HG03558 (cell line): ENCODE measurements at regions not wholly inside any gene's neighbourhood (a gene's known extent, or its start where the extent isn't known, plus 50 kb on each side); places are given as distances from the start of the nearest gene placed in this dataset.
"Not testable (repeated sequence)": the region's sequence is repeated elsewhere in the genome, so short reads cannot be mapped to it uniquely, and the experiment has no call there.

Experiments
- ATAC-seq: cut with Tn5 transposase; IDR thresholded peaks from one replicate; pipeline ENCODE4 v1.9.1; 2021; ENCODE audit warnings: moderate number of reproducible peaks; ENCODE audit not compliant: unreplicated experiment; ENCODE audit errors: extremely low read depth

- no peak for ATAC-seq
Observed at GRCh38 chr1:38585971-38586370, 273.6 kb downstream of the RRAGC start.

- ATAC-seq, result no peak
Observed at GRCh38 chr1:38585460-38585859, 274.1 kb downstream of the RRAGC start.

- no peak for ATAC-seq
Observed at GRCh38 chr1:38584448-38585355, 274.9 kb downstream of the RRAGC start.

- ATAC-seq, result not testable (repeated sequence)
Observed at GRCh38 chr1:38583287-38583686, 276.3 kb downstream of the RRAGC start.

- ATAC-seq, result no peak
Observed at GRCh38 chr1:38581396-38581795, 278.2 kb downstream of the RRAGC start.

GRCh38 chr1:38580594-38580993 is 279.0 kb downstream of the RRAGC start:
- ATAC-seq, result no peak

- ATAC-seq, result no peak
Observed at GRCh38 chr1:38579056-38579455, 280.5 kb downstream of the RRAGC start.

GRCh38 chr1:38578271-38578951 is 281.2 kb downstream of the RRAGC start:
- ATAC-seq, result no peak

- ATAC-seq, result no peak
Observed at GRCh38 chr1:38577937-38578270, 281.7 kb downstream of the RRAGC start.

GRCh38 chr1:38577385-38577784 is 282.2 kb downstream of the RRAGC start:
- no peak for ATAC-seq

GRCh38 chr1:38576241-38576640 is 283.3 kb downstream of the RRAGC start:
- no peak for ATAC-seq

GRCh38 chr1:38571726-38572125 is 287.8 kb downstream of the RRAGC start:
- no peak for ATAC-seq

- no peak for ATAC-seq
Observed at GRCh38 chr1:38570657-38570975, 289.0 kb downstream of the RRAGC start.

- ATAC-seq, result no peak
Observed at GRCh38 chr1:38569932-38570656, 289.5 kb downstream of the RRAGC start.

- no peak for ATAC-seq
Observed at GRCh38 chr1:38568061-38568857, 291.3 kb downstream of the RRAGC start.

- no peak for ATAC-seq
Observed at GRCh38 chr1:38567401-38567800, 292.2 kb downstream of the RRAGC start.

- no peak for ATAC-seq
Observed at GRCh38 chr1:38565020-38565491, 294.5 kb downstream of the RRAGC start.

GRCh38 chr1:38563942-38564735 is 295.4 kb downstream of the RRAGC start:
- ATAC-seq, result no peak

- no peak for ATAC-seq
Observed at GRCh38 chr1:38561725-38562124, 297.8 kb downstream of the RRAGC start.
